ENCODE measurements at regions not wholly inside any gene's neighbourhood (a gene's known extent, or its start where the extent isn't known, plus 50 kb on each side); places are given as distances from the start of the nearest gene placed in this dataset.

DNA sequence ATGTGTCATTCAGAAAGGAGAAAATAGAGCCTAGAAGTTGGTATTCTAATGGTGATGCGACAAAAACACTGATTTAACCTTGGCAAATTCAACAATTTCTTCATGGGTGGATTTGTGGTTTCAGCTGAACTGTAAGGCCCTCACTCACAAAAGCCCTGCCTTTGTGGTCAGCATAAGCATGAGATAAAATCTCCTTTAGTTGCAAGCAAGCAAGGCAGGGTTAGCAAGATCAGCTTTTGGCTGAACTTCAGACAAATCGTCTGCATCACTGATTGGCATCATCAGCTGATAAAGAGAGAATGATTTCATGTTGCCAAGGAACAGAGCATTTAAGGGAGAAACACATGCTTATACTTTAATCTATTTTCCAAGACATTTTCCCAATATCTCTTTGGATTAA, 2582.2 kb downstream of the PCDH7 start:
- TF ChIP-seq CTCF (conservative IDR thresholded peaks at IDR 0.05 in 1 of 2, IDR thresholded peaks at IDR 0.05 in 1 of 2; ENCODE audit: low read depth in 1 of 2, low read length in 2 of 2) (no peak), EZH2 (IDR thresholded peaks at IDR 0.05; ENCODE audit: low read length, missing control alignments) (no peak)

All from fibroblast of lung (primary cell).